Activated CD4-positive, alpha-beta T cell treated with anti-CD3 and anti-CD28 coated beads, Interleukin-2, amount 10 ng/mL, durations not matched to agents 24 days and 14 days (primary cell): ENCODE measurements at regions not wholly inside any gene's neighbourhood (a gene's known extent, or its start where the extent isn't known, plus 50 kb on each side); places are given as distances from the start of the nearest gene placed in this dataset.
A peak's percentile ranks its signal among the peaks of the same experiment; 100 is the strongest.
"Not testable (repeated sequence)": the region's sequence is repeated elsewhere in the genome, so short reads cannot be mapped to it uniquely, and the experiment has no call there.

Source experiments
- DNase-seq: peaks from one replicate; pipeline ENCODE4 v3.0.0; 2022
- H3K27ac Mint-ChIP-seq: one replicate; pipeline ENCODE4 v1.8.0; 2022; ENCODE audit warnings: mild to moderate bottlenecking, mixed read lengths
- H3K27me3 Mint-ChIP-seq: one replicate; pipeline ENCODE4 v1.8.0; 2022; ENCODE audit warnings: mixed read lengths
- H3K36me3 Mint-ChIP-seq: one replicate; pipeline ENCODE4 v1.8.0; 2022; ENCODE audit warnings: low read depth, mild to moderate bottlenecking, mixed read lengths
- H3K4me1 Mint-ChIP-seq: one replicate; pipeline ENCODE4 v1.8.0; 2021; ENCODE audit warnings: mixed read lengths
- H3K4me3 Mint-ChIP-seq: one replicate; pipeline ENCODE4 v1.8.0; 2022; ENCODE audit warnings: mild to moderate bottlenecking, moderate library complexity, mixed read lengths
- H3K9me3 Mint-ChIP-seq: one replicate; pipeline ENCODE4 v1.8.0; 2021; ENCODE audit warnings: mixed read lengths
- intact Hi-C: fragments of 100-400 bp; cut with micrococcal nuclease; formaldehyde crosslinking; loops from one replicate; pipeline ENCODE4 v1.15.1; 2023

DNA sequence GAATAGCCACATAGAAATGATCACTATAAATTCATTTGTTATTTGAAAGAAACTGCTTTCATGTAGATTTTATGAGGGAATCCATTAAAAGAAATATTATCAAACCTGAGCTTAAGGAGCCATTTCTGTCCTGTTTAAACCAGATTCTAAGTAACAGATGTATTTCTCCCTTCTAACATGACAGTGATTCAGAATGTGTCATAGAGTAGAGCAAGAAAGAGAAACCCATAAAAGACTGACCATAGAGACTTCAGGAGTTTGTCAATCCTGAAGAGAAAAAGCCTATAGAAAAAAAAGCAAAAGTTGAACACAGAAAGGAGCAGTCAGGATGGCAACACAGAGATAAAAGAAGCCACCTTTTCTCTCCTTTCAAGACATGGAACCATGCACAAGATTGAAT, 390.6 kb downstream of the PRIM2 start:
- H3K4me3 Mint-ChIP-seq, intact Hi-C loops, H3K27ac Mint-ChIP-seq, H3K9me3 Mint-ChIP-seq, DNase-seq, H3K36me3 Mint-ChIP-seq, H3K4me1 Mint-ChIP-seq, H3K27me3 Mint-ChIP-seq: not testable (repeated sequence)

DNA sequence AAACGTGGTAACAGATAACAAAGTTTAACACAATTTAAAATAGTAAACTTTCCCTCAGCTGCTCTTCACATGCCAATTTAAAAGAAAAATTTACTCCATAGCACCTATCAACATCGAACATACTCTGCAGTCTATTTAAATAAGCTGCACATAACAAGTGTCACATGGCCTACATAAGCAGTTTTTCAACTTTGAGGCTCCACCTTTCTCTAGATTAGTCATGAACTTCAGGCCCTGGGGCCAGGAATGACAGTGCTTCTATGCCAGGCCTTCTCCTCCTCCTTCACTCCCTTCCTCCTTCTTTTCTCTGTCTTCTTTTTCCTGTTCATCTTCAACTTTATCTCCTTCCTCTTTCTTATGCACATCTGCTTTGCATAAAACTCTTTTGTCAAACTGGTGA, 405.1 kb downstream of the PRIM2 start:
- DNase-seq, H3K4me3 Mint-ChIP-seq, H3K36me3 Mint-ChIP-seq, intact Hi-C loops, H3K27me3 Mint-ChIP-seq, H3K27ac Mint-ChIP-seq, H3K4me1 Mint-ChIP-seq, H3K9me3 Mint-ChIP-seq: not testable (repeated sequence)

DNA sequence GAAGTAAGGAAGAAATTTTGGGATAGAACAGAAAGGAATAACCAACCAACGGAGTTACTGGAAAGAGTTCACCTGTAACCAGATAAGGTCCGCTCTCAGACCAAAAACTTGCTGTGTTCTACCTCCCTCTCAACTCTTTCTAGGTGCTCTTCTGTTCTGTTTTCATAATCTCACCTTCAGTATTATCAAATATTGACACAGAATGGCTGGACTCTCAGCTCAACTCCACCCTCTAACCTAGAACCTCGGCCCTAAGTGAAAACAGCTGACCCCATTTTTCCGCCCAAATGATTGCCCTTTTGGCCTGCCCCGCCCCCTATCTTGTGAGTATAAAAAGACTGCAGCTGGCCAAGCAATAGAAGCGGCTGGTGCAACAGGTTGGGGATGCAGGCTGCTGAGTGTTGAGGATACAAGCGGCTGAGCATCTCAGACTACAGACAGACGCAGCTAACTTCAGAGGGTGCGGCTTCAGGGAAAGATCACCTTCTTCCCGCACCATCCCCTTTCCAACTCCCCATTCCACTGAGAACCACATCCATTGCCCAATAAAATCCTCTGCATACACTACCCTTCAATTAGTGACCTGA, 406.5 kb downstream of the PRIM2 start:
- H3K36me3 Mint-ChIP-seq, DNase-seq, H3K27me3 Mint-ChIP-seq, H3K27ac Mint-ChIP-seq, intact Hi-C loops, H3K4me3 Mint-ChIP-seq, H3K4me1 Mint-ChIP-seq, H3K9me3 Mint-ChIP-seq: not testable (repeated sequence)

DNA sequence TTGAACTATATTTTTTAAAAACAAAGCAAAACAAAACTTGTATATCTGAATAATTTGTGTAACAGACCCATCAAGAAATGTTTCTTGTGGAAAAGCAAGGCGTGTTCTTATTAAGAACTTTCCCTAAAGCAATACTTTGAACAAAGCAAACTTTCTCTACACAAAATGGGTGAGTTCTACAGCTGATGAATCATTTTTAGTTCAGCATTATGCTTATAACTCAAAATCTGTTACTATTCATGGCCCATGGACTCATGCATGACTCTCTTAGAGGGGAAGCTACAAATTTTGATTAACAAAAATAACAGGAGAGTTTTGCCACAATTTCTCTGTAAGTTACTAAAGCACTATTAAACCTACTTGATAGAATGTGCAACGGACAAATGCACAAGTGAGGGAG, 412.0 kb downstream of the PRIM2 start:
- H3K4me3 Mint-ChIP-seq = not testable (repeated sequence)

DNA sequence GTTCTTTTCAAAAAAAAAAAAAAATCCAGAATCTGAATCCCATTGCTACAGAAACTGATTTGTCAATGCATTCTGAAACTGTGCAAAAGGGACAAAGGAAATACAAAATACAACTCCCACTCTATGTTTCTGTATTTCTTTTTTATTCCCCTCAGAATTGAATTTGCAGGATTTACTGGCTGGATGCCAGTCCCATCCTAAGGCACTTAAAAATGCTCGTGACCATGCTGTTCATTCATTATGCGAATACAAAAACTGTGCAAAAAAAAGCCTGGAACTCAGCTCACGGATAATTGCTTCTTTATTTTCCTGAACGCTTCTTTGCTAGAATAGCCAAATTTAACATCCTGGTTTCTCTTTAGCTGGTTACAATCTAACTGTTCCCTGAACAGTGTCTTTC, 413.3 kb downstream of the PRIM2 start:
- H3K9me3 Mint-ChIP-seq, H3K27me3 Mint-ChIP-seq, H3K27ac Mint-ChIP-seq, H3K4me3 Mint-ChIP-seq, H3K36me3 Mint-ChIP-seq, H3K4me1 Mint-ChIP-seq, intact Hi-C loops, DNase-seq: not testable (repeated sequence)

More for the DNA sequence above, 412.0 kb downstream of the PRIM2 start:
- H3K27me3 Mint-ChIP-seq, H3K9me3 Mint-ChIP-seq, H3K36me3 Mint-ChIP-seq, H3K4me1 Mint-ChIP-seq, H3K27ac Mint-ChIP-seq, intact Hi-C loops, DNase-seq: not testable (repeated sequence)

DNA sequence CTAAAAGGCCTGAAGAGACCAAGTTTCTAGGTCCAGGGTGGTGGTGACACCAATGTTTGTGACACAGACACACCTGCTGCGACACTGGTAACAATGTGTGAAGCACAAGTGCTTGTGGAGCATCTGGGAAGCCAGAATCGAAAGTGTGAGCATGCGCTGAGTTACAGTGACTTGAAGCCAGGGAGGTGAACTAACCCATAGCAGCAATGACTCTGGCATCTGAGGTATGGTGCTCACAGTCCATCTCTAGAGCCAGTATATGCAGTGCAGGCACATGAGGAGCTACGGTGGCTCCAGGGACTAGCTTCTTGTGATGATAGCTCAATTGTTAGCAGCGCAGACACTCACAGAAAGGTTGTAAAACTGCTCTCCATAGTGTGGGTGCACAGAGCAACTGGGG, 430.3 kb downstream of the PRIM2 start:
- H3K4me3 Mint-ChIP-seq, H3K27ac Mint-ChIP-seq, DNase-seq, H3K4me1 Mint-ChIP-seq, H3K27me3 Mint-ChIP-seq, H3K9me3 Mint-ChIP-seq, intact Hi-C loops, H3K36me3 Mint-ChIP-seq: not testable (repeated sequence)

DNA sequence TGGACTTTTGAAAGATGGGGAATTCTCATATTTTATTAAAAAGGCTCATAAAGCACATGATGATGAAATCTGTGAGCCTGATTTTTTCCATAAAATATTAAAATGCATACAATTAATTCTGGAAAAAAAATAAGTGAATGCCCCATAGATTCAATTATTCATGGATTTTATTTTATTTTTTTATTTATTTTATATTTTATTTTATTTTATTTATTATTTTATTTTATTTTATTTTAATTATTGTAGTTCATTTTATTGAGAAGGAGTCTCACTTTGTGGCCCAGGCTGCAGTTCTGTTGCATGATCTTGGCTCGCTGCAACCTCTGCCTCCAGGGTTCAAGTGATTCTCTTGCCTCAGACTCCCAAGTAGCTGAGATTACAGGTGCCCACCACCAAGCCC, 442.4 kb downstream of the PRIM2 start:
- H3K4me1 Mint-ChIP-seq, H3K36me3 Mint-ChIP-seq, H3K27ac Mint-ChIP-seq, H3K27me3 Mint-ChIP-seq, DNase-seq, intact Hi-C loops, H3K4me3 Mint-ChIP-seq, H3K9me3 Mint-ChIP-seq: not testable (repeated sequence)

DNA sequence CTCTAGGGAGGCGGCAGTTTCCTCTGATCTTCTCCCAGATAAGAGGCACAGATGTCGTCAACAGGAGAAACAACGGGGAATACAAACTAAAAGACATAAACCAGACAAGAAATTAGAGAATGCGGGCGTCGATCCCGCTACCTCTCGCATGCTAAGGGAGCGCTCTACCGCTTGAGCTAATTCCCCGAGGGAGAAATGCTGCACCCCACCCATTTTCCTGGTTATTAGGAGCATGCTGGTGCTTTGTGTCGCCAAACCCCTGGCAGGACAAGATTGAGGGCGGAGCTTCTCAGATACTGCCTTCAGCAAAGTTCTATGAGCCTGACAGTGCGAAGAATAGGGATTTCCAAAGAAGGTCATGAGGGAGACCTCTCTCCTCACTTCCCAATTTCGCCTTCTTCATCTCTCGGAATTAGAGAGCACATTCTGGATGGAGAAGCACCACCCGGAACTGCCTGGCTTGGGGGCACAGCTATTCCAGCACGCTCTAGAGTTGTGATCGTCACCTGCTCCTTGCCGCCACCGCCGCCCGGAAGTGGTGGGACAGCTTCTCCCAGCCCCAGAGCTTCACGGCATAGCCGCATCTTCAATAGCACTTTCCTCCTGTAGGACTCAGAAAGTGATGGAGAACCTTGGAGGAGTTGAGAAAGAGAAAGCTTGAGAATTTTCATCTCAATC, 475.4 kb downstream of the PRIM2 start:
- peaks cover 29% of the 10 kb centered on the region for H3K27me3 Mint-ChIP-seq
- H3K36me3 Mint-ChIP-seq, H3K27ac Mint-ChIP-seq, H3K9me3 Mint-ChIP-seq, DNase-seq, intact Hi-C loops, H3K4me1 Mint-ChIP-seq: not testable (repeated sequence)
- H3K4me3 Mint-ChIP-seq = peak overlapping the region; percentile 4

DNA sequence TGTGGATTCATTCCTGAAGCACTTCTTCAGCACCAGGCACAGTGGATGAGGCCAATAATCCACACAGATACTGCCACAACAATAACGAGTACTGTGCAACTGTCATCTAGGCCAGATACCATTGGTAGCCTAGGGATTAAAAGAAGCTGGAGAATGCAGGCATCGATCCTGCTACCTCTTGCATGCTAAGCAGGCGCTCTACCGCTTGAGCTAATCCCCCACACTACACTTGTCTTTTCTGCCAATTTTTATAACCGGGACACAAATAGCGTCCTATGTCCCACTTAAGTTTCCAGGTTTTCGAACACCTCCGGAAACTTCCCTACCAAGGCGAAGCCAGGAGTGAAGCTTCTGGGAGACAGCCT, 475.9 kb downstream of the PRIM2 start:
- peaks cover 29% of the 10 kb centered on the region for H3K27me3 Mint-ChIP-seq

DNA sequence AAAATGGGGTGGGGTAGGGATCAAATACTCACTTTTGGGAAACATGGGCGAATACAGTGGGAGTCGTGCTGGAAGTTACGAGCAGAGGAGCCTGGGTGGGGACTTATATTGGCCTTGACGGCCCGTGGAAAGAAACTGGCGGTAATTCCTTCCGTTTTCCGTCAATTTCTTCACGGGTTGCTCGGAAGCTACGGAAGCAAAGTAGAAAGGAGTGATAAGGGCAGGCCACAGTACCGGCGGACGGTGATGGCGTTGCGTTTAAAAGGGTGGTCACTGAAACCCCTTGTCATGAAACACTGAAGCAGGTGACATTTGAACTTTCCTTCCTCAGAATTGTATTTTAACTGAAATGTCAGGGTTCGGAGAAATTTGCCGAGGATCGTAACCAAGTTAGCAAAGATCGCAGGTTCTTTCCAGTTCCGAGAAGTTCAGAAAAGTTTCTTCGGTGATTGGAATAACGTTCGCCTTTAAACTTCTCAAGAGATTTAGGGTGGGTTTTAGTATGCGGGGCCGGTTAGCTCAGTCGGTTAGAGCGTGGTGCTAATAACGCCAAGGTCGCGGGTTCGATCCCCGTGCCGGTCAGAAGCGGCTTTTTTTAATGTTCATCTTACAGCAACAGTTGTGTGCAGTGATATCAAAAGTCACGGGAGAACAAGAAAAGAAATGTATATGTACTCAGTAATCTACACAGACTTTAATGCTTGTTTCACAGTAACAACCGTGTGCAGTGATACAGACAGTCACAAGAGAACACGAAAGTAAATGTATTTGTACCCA, 482.5 kb downstream of the PRIM2 start:
- H3K4me1 Mint-ChIP-seq, intact Hi-C loops, H3K4me3 Mint-ChIP-seq, DNase-seq, H3K36me3 Mint-ChIP-seq: not testable (repeated sequence)
- Mint-ChIP-seq H3K9me3 (peaks cover 19% of the 10 kb centered on the region), H3K27me3 (peaks cover 20% of the 10 kb centered on the region), H3K27ac (peak overlapping the region; percentile 67)

More for the DNA sequence above, 475.9 kb downstream of the PRIM2 start:
- H3K4me1 Mint-ChIP-seq, H3K27ac Mint-ChIP-seq, H3K4me3 Mint-ChIP-seq, H3K36me3 Mint-ChIP-seq, DNase-seq, H3K9me3 Mint-ChIP-seq, intact Hi-C loops: not testable (repeated sequence)

DNA sequence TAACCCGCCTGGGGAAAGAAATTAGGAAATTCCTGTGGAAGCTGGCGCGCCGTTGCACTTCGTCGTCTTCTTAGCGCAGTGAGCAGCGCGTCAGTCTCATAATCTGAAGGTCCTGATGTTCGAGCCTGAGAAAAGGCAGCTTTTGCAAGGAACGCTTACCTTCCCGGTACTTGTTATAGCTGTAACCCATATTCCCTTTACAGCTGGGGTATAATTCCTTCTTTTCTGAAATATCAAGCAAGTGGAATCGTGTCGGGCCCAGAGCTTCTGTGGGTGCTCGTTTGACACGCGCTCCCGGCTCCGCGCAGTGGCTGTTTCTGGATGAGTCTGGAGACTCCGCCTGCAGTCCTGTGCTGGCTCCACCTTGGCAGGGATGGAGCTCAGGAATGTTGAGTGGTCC, 491.2 kb downstream of the PRIM2 start:
- H3K9me3 Mint-ChIP-seq, H3K4me1 Mint-ChIP-seq, DNase-seq, intact Hi-C loops, H3K27ac Mint-ChIP-seq, H3K36me3 Mint-ChIP-seq, H3K4me3 Mint-ChIP-seq: not testable (repeated sequence)
- peaks cover 43% of the 10 kb centered on the region for H3K27me3 Mint-ChIP-seq

DNA sequence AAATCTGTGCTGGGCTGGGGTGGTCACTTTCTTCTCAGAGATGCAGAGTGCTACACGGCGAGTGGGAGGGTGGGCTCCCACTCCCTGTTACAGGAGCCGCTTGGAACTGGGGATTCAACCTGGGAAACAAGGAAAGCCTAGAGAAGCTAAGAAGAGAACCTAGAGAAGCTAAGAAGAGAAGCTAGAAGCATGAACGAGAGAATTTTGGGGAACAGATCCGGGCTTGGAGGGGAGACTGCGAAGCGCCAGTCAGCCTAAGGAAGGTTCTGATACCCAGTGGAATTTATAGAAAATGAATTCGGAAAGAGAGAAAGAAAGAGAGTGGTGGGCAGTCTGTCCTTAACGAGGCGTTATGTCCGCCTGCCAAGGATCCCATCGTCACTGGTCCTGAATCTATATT, 492.0 kb downstream of the PRIM2 start:
- H3K36me3 Mint-ChIP-seq, DNase-seq, intact Hi-C loops, H3K9me3 Mint-ChIP-seq, H3K4me3 Mint-ChIP-seq, H3K4me1 Mint-ChIP-seq, H3K27ac Mint-ChIP-seq: not testable (repeated sequence)
- H3K27me3 Mint-ChIP-seq = peaks cover 47% of the 10 kb centered on the region

DNA sequence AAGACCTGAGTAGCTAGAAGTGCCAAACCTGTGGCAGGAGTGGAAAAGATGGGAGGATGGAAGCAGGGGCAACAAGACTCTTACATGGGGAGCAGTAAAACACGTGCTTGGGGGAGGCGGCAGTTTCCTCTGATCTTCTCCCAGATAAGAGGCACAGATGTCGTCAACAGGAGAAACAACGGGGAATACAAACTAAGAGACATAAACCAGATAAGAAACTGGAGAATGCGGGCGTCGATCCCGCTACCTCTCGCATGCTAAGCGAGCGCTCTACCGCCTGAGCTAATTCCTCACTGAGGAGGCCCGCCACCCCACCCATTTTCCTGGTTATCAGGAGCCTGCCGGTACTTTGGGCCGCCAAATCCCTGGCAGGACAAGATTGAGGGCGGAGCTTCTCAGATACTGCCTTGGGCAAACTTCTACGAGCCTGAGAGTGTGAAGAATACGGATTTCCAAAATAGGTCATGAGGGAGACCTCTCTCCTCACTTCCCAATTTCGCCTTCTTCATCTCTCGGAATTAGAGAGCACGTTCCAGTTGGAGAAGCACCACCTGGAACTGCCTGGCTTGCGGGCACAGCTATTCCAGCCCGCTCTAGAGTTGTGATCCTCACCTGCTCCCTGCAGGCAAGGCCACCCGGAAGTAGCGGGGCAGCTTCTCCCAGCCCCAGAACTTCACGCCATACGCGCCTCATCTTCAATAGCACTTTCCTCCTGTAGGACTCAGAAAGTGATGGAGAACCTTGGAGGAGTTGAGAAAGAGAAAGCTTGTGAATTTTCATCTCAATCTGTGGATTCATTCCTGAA, 496.0 kb downstream of the PRIM2 start:
- peaks cover 43% of the 10 kb centered on the region for H3K27me3 Mint-ChIP-seq
- H3K4me3 Mint-ChIP-seq, H3K27ac Mint-ChIP-seq, H3K9me3 Mint-ChIP-seq, intact Hi-C loops, H3K36me3 Mint-ChIP-seq, H3K4me1 Mint-ChIP-seq, DNase-seq: not testable (repeated sequence)

DNA sequence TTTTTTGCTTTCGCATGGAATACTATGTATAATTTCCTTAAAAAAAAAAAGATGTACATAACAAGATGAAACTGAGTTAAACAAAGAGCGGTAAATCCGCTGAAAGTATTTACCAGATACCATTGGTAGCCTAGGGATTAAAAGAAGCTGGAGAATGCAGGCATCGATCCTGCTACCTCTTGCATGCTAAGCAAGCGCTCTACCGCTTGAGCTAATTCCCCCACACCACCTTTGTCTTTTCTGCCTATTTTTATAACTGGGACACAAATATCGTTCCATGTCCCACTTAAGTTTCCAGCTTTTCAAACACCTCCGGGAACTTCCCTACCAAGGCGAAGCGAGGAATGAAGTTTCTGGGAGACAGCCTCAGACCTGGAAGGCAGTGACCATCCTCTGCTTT, 498.4 kb downstream of the PRIM2 start:
- H3K27ac Mint-ChIP-seq, DNase-seq, H3K9me3 Mint-ChIP-seq, intact Hi-C loops, H3K4me1 Mint-ChIP-seq, H3K4me3 Mint-ChIP-seq, H3K36me3 Mint-ChIP-seq: not testable (repeated sequence)
- H3K27me3 Mint-ChIP-seq = peaks cover 30% of the 10 kb centered on the region
